ENCODE measurements at regions not wholly inside any gene's neighbourhood (a gene's known extent, or its start where the extent isn't known, plus 50 kb on each side); places are given as distances from the start of the nearest gene placed in this dataset.

DNA sequence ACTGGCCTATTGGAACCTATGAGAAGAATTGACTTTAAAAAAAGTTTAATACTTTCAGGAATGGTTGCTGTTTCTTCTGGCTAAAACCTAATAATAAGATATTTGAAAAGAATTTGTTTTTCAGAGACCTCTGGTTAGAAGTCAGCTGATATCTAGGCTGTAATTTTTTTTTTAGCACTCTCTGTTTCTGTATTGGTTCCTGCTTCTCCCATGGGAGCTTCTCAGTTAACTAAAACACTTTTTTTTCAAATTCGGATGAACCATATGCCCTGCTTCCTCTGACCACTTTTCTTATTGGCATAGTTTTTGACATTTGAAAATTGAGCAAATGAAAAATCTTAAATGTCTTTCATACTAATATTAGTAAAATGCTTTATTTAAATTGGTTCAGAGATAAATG lies 163.5 kb upstream of the SLC10A2 start:
- TF ChIP-seq, protein P1, sequence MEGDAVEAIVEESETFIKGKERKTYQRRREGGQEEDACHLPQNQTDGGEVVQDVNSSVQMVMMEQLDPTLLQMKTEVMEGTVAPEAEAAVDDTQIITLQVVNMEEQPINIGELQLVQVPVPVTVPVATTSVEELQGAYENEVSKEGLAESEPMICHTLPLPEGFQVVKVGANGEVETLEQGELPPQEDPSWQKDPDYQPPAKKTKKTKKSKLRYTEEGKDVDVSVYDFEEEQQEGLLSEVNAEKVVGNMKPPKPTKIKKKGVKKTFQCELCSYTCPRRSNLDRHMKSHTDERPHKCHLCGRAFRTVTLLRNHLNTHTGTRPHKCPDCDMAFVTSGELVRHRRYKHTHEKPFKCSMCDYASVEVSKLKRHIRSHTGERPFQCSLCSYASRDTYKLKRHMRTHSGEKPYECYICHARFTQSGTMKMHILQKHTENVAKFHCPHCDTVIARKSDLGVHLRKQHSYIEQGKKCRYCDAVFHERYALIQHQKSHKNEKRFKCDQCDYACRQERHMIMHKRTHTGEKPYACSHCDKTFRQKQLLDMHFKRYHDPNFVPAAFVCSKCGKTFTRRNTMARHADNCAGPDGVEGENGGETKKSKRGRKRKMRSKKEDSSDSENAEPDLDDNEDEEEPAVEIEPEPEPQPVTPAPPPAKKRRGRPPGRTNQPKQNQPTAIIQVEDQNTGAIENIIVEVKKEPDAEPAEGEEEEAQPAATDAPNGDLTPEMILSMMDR (IDR thresholded peaks at IDR 0.05), result no peak
- no peak for TF ChIP-seq POLR2A (IDR thresholded peaks at IDR 0.05)

Data from lower leg skin (tissue), 3 donors.